GM12878 (cell line): ENCODE measurements at regions not wholly inside any gene's neighbourhood (a gene's known extent, or its start where the extent isn't known, plus 50 kb on each side); places are given as distances from the start of the nearest gene placed in this dataset.

ENCODE experiments used
- CBX3 ChIP-seq: fragments of 200-600 bp; sonication (generic); IDR thresholded peaks from 2 replicates; pipeline ENCODE4 v1.6.1; 2016; ENCODE audit warnings: low read depth, borderline replicate concordance
- EZH2 ChIP-seq: IDR thresholded peaks from 2 replicates; pipeline ENCODE4 v1.6.1; 2012; ENCODE audit warnings: low read depth, mild to moderate bottlenecking, control low read depth, inconsistent platforms, low read length, borderline replicate concordance; ENCODE audit not compliant: control insufficient read depth
- HCFC1 ChIP-seq: fragments of 150-350 bp; IDR thresholded peaks from 2 replicates; pipeline ENCODE4 v1.6.1; 2014; ENCODE audit warnings: low read length
- HDAC2 ChIP-seq: fragments of 200-600 bp; sonication (generic); IDR thresholded peaks from 2 replicates; pipeline ENCODE4 v1.6.1; 2017
- IRF3 ChIP-seq: fragments of 450-650 bp; IDR thresholded peaks from 2 replicates; pipeline ENCODE4 v1.6.1; 2014; ENCODE audit warnings: mild to moderate bottlenecking
- JUNB ChIP-seq: IDR thresholded peaks from 2 replicates; pipeline ENCODE4 v1.6.1; 2016; ENCODE audit warnings: antibody characterized with exemption, mild to moderate bottlenecking
- MEF2B ChIP-seq: fragments of 450-650 bp; IDR thresholded peaks from 2 replicates; pipeline ENCODE4 v1.6.1; 2018; ENCODE audit warnings: mild to moderate bottlenecking, moderate library complexity; ENCODE audit not compliant: partially characterized antibody, poor library complexity, severe bottlenecking
- NFXL1 ChIP-seq: fragments of 450-650 bp; IDR thresholded peaks from 2 replicates; pipeline ENCODE4 v1.6.1; 2017; ENCODE audit warnings: antibody characterized with exemption, mild to moderate bottlenecking, borderline replicate concordance
- POLR2A ChIP-seq: IDR thresholded peaks from 2 replicates; pipeline ENCODE4 v1.6.1; 2011; ENCODE audit warnings: low read depth, mild to moderate bottlenecking, low read length
- RB1 ChIP-seq: fragments of 450-650 bp; formaldehyde crosslinking; IDR thresholded peaks from 2 replicates; pipeline ENCODE4 v1.6.1; 2017; ENCODE audit warnings: mild to moderate bottlenecking, borderline replicate concordance
- RELA ChIP-seq: fragments of 450-650 bp; IDR thresholded peaks from 2 replicates; pipeline ENCODE4 v1.8.0; 2014; ENCODE audit warnings: borderline replicate concordance; ENCODE audit not compliant: partially characterized antibody
- RUNX3 ChIP-seq: IDR thresholded peaks from 2 replicates; pipeline ENCODE4 v1.6.1; 2012; ENCODE audit warnings: low read length, inconsistent platforms
- SMARCA5 ChIP-seq: fragments of 450-650 bp; IDR thresholded peaks from 2 replicates; pipeline ENCODE4 v1.6.1; 2017; ENCODE audit warnings: mild to moderate bottlenecking
- SMC3 ChIP-seq: IDR thresholded peaks from 2 replicates; pipeline ENCODE4 v1.6.1; 2011; ENCODE audit warnings: low read length, improper control_type of control experiment, borderline replicate concordance
- STAT1 ChIP-seq: fragments of 450-650 bp; conservative IDR thresholded peaks from 2 replicates; pipeline ENCODE4 v1.6.1; 2014; ENCODE audit warnings: antibody characterized with exemption, mild to moderate bottlenecking
- SUZ12 ChIP-seq: fragments of 200-600 bp; sonication (generic); IDR thresholded peaks from one replicate; pipeline ENCODE4 v1.6.1; 2018; ENCODE audit warnings: antibody characterized with exemption, mild to moderate bottlenecking; ENCODE audit not compliant: unreplicated experiment
- TAF1 ChIP-seq: IDR thresholded peaks from 2 replicates; pipeline ENCODE4 v1.6.1; 2011; ENCODE audit warnings: mild to moderate bottlenecking, low read depth, low read length, borderline replicate concordance
- ZBTB33 ChIP-seq: fragments of 450-650 bp; IDR thresholded peaks from 2 replicates; pipeline ENCODE4 v1.6.1; 2017; ENCODE audit warnings: mild to moderate bottlenecking
- ZNF687 ChIP-seq: fragments of 450-650 bp; IDR thresholded peaks from 2 replicates; pipeline ENCODE4 v1.6.1; 2017; ENCODE audit warnings: mild to moderate bottlenecking, moderate library complexity
- TF ChIP-seq, protein P1 (sequence below): IDR thresholded peaks from 2 replicates; pipeline ENCODE4 v1.6.1; 2011; ENCODE audit warnings: low read depth, low read length, improper control_type of control experiment, borderline replicate concordance
- TF ChIP-seq, protein P2 (sequence below): fragments of 150-350 bp; IDR thresholded peaks from 2 replicates; pipeline ENCODE4 v1.6.1; 2014; ENCODE audit warnings: mild to moderate bottlenecking, low read depth, low read length
- TF ChIP-seq, protein P3 (sequence below): IDR thresholded peaks from 2 replicates; pipeline ENCODE4 v1.6.1; 2011; ENCODE audit warnings: borderline replicate concordance, low read depth, mild to moderate bottlenecking, moderate library complexity, mixed read lengths, low read length; ENCODE audit not compliant: insufficient read depth; ENCODE audit errors: extremely low read length

GRCh38 chr17:77869665-77870132 is 88.8 kb upstream of the TNRC6C start (continued):
- TF ChIP-seq ZNF687 (no peak; the same call in 1 of the 2 replicates), RUNX3 (peak; percentile 86), NFXL1 (no peak), ZBTB33 (no peak), RB1 (no peak), JUNB (no peak), SMARCA5 (peak; percentile 84), STAT1 (no peak), POLR2A (no peak), SUZ12 (no peak), EZH2 (no peak), IRF3 (no peak), HCFC1 (no peak), RELA (no peak), TAF1 (no peak), HDAC2 (no peak), SMC3 (peak; percentile 17; the same call in 1 of the 2 replicates), MEF2B (peak; percentile 72), CBX3 (no peak)
- TF ChIP-seq, protein P1, sequence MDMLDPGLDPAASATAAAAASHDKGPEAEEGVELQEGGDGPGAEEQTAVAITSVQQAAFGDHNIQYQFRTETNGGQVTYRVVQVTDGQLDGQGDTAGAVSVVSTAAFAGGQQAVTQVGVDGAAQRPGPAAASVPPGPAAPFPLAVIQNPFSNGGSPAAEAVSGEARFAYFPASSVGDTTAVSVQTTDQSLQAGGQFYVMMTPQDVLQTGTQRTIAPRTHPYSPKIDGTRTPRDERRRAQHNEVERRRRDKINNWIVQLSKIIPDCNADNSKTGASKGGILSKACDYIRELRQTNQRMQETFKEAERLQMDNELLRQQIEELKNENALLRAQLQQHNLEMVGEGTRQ, result no peak
- TF ChIP-seq, protein P2, sequence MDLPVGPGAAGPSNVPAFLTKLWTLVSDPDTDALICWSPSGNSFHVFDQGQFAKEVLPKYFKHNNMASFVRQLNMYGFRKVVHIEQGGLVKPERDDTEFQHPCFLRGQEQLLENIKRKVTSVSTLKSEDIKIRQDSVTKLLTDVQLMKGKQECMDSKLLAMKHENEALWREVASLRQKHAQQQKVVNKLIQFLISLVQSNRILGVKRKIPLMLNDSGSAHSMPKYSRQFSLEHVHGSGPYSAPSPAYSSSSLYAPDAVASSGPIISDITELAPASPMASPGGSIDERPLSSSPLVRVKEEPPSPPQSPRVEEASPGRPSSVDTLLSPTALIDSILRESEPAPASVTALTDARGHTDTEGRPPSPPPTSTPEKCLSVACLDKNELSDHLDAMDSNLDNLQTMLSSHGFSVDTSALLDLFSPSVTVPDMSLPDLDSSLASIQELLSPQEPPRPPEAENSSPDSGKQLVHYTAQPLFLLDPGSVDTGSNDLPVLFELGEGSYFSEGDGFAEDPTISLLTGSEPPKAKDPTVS, result no peak
- TF ChIP-seq, protein P3, sequence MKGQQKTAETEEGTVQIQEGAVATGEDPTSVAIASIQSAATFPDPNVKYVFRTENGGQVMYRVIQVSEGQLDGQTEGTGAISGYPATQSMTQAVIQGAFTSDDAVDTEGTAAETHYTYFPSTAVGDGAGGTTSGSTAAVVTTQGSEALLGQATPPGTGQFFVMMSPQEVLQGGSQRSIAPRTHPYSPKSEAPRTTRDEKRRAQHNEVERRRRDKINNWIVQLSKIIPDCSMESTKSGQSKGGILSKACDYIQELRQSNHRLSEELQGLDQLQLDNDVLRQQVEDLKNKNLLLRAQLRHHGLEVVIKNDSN, result no peak
